GM12878 (cell line): ENCODE measurements at regions not wholly inside any gene's neighbourhood (a gene's known extent, or its start where the extent isn't known, plus 50 kb on each side); places are given as distances from the start of the nearest gene placed in this dataset.

Source experiments
- ATAC-seq: fragments of 200-7000 bp; cut with Tn5 transposase; 3 replicates; pipeline ENCODE4 v1.9.1; 2020; ENCODE audit warnings: mild to moderate bottlenecking, moderate library complexity
- BruUV-seq: library from RNA; stranded (reverse); fragments of 400-500 nt; replicated peaks from 2 replicates; lab custom pipeline; 2021; lab: Mats Ljungman, UMichigan
- CTCF ChIA-PET: fragments of 300-600 bp; sonication (Branson Sonifier 250); formaldehyde crosslinking; extraction: SDS; loops from one replicate; lab custom pipeline; 2021; ENCODE audit warnings: inconsistent platforms; lab: Yijun Ruan, JAX
- POLR2A ChIA-PET: fragments of 350-600 bp; formaldehyde crosslinking; extraction: SDS; loops from one replicate; lab custom pipeline; 2021; ENCODE audit warnings: inconsistent platforms; lab: Charles Lee
- RAD21 ChIA-PET: fragments of 300-600 bp; sonication (Branson Sonifier 250); formaldehyde crosslinking; loops from one replicate; lab custom pipeline; 2023; ENCODE audit warnings: antibody characterized with exemption; ENCODE audit not compliant: unreplicated experiment; lab: Charles Lee
- SMC1A ChIA-PET: fragments of 300-600 bp; sonication (Branson Sonifier 250); formaldehyde crosslinking; loops from one replicate; lab custom pipeline; 2023; ENCODE audit not compliant: unreplicated experiment, uncharacterized antibody; lab: Charles Lee
- DNase-seq: peaks from one replicate; pipeline ENCODE4 v3.0.0-alpha.2; 2011; ENCODE audit warnings: low read depth, low spot score
- FAIRE-seq: peaks from 3 replicates; lab custom pipeline; 2011; peaks lifted over from hg19 to GRCh38; lab: Jason Lieb, UNC
- H2AFZ ChIP-seq: 2 replicates; pipeline ENCODE4 v1.6.0; 2011; ENCODE audit warnings: low read depth, low read length, control low read depth; ENCODE audit not compliant: control insufficient read depth
- H3K27ac ChIP-seq: 2 replicates; pipeline ENCODE4 v1.5.1; 2011; ENCODE audit warnings: control low read depth; ENCODE audit not compliant: control insufficient read depth, insufficient read depth
- H3K27me3 ChIP-seq, 2 experiments: replicated peaks in 1 of 2; 2 replicates each; pipeline versions ENCODE4 v1.6.0 to v1.6.1; 2011; ENCODE audit warnings: low read length in 1 of 2; ENCODE audit not compliant: control insufficient read depth in 2 of 2, insufficient read depth in 2 of 2
- H3K36me3 ChIP-seq, 2 experiments: 2 replicates each; pipeline ENCODE4 v1.5.1; 2011; ENCODE audit warnings: low read length in 1 of 2; ENCODE audit not compliant: control insufficient read depth in 2 of 2, insufficient read depth in 2 of 2
- H3K4me1 ChIP-seq: 2 replicates; pipeline ENCODE4 v1.6.1; 2011; ENCODE audit warnings: mild to moderate bottlenecking, low read length, moderate library complexity, mixed read lengths; ENCODE audit not compliant: control insufficient read depth, insufficient read depth
- H3K4me2 ChIP-seq: 2 replicates; pipeline ENCODE4 v1.6.0; 2011; ENCODE audit warnings: control low read depth; ENCODE audit not compliant: control insufficient read depth, insufficient read depth
- H3K4me3 ChIP-seq: fragments of 200-600 bp; sonication (generic); 2 replicates; pipeline ENCODE4 v1.5.1; 2016
- H3K79me2 ChIP-seq: 2 replicates; pipeline ENCODE4 v1.6.0; 2011; ENCODE audit warnings: low read length; ENCODE audit not compliant: control insufficient read depth, insufficient read depth
- H3K9ac ChIP-seq: 2 replicates; pipeline ENCODE4 v1.8.0; 2011; ENCODE audit warnings: low read length, control low read depth, mixed read lengths; ENCODE audit not compliant: control insufficient read depth, insufficient read depth
- H3K9me3 ChIP-seq: replicated peaks from 3 replicates; pipeline ENCODE4 v1.5.1; 2011; ENCODE audit warnings: mild to moderate bottlenecking, low read length; ENCODE audit not compliant: control insufficient read depth, insufficient read depth
- H4K20me1 ChIP-seq: 2 replicates; pipeline ENCODE4 v1.6.0; 2011; ENCODE audit not compliant: control insufficient read depth, insufficient read depth
- CHD1 ChIP-seq: IDR thresholded peaks from 2 replicates; pipeline ENCODE4 v1.6.1; 2012; ENCODE audit warnings: low read depth, low read length, improper control_type of control experiment
- ETV6 ChIP-seq, 2 experiments: fragments of 450-650 bp in 1 of 2; IDR thresholded peaks in 1 of 2; conservative IDR thresholded peaks in 1 of 2; 2 replicates each; pipeline ENCODE4 v1.6.1; 2014; ENCODE audit warnings: antibody characterized with exemption in 1 of 2, borderline replicate concordance in 1 of 2, low read depth in 1 of 2, mild to moderate bottlenecking in 1 of 2, moderate library complexity in 1 of 2
- MEF2B ChIP-seq: fragments of 450-650 bp; IDR thresholded peaks from 2 replicates; pipeline ENCODE4 v1.6.1; 2018; ENCODE audit warnings: mild to moderate bottlenecking, moderate library complexity; ENCODE audit not compliant: partially characterized antibody, poor library complexity, severe bottlenecking
- PKNOX1 ChIP-seq: fragments of 450-650 bp; IDR thresholded peaks from 2 replicates; pipeline ENCODE4 v1.6.1; 2016; ENCODE audit warnings: mild to moderate bottlenecking
- WGBS: methylation state at CpG from one replicate; pipeline ENCODE4 v1.1.6; 2016; ENCODE audit warnings: low lambda C conversion rate; ENCODE audit not compliant: insufficient replicate concordance, insufficient coverage; ENCODE audit errors: missing lambda C conversion rate; 5-methylcytosine and 5-hydroxymethylcytosine counted together
- in situ Hi-C: fragments of 300-500 bp; cut with MboI; formaldehyde crosslinking; loops from 9 replicates; pipeline ENCODE4 v1.14.3; 2018; ENCODE audit warnings: mixed read lengths
- intact Hi-C: fragments of 100-400 bp; cut with micrococcal nuclease; formaldehyde crosslinking; loops from one replicate; pipeline ENCODE4 v1.14.2; 2022; ENCODE audit not compliant: unreplicated experiment
- TF ChIP-seq, protein P1 (sequence below): IDR thresholded peaks from 2 replicates; pipeline ENCODE4 v1.6.1; 2011; ENCODE audit warnings: mild to moderate bottlenecking, low read depth, low read length, moderate library complexity; ENCODE audit not compliant: insufficient replicate concordance

- H3K27me3 ChIP-seq, result no peaks in the 10 kb centered on the region; a peak in 1 of 4 replicates
- DNase-seq (no peak), FAIRE-seq (no peak), ATAC-seq (no peak)
- H3K4me2 ChIP-seq, result no peak overlapping the region
- H3K9ac ChIP-seq, result no peak overlapping the region
- H4K20me1 ChIP-seq, result no peaks in the 10 kb centered on the region
- H3K36me3 ChIP-seq, result no peaks in the 10 kb centered on the region; a peak in 1 of 4 replicates
- H3K79me2 ChIP-seq, result no peaks in the 10 kb centered on the region
- H3K9me3 ChIP-seq, result no peaks in the 10 kb centered on the region
- H2AFZ ChIP-seq, result no peak overlapping the region
- ChIA-PET CTCF (interaction anchor here (0.6 kb wide), 1 partner anchor 60 kb away, joined by 3 read pairs; no protein-coding TSS in a partner anchor), RAD21 (no interaction called here), POLR2A (no interaction called here), SMC1A (no interaction called here)
- WGBS, result 3% methylated on average over 2 of the region's 2 CpGs
- no peaks in the 10 kb centered on the region for H3K4me1 ChIP-seq
- BruUV-seq, result no TSS peak
- intact Hi-C loops, result no loop called here
- no peak overlapping the region for H3K27ac ChIP-seq
- TF ChIP-seq PKNOX1 (peak; percentile 21; the same call in 1 of the 2 replicates), MEF2B (no peak), ETV6 (conservative IDR thresholded peaks at IDR 0.05 in 1 of 2, IDR thresholded peaks at IDR 0.05 in 1 of 2; ENCODE audit: borderline replicate concordance in 1 of 2, low read depth in 1 of 2) (no peak), CHD1 (no peak)
- TF ChIP-seq, protein P1, sequence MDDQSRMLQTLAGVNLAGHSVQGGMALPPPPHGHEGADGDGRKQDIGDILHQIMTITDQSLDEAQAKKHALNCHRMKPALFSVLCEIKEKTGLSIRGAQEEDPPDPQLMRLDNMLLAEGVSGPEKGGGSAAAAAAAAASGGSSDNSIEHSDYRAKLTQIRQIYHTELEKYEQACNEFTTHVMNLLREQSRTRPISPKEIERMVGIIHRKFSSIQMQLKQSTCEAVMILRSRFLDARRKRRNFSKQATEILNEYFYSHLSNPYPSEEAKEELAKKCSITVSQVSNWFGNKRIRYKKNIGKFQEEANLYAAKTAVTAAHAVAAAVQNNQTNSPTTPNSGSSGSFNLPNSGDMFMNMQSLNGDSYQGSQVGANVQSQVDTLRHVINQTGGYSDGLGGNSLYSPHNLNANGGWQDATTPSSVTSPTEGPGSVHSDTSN, result peak; percentile 15
- in situ Hi-C loops, result no loop called here
- H3K4me3 ChIP-seq, result no peak overlapping the region
Measured at GRCh38 chr17:55660178-55660886, 62.3 kb downstream of the TMEM100 start.
